Mesenchymal stem cell (in vitro differentiated cells and primary cell): ENCODE measurements at regions not wholly inside any gene's neighbourhood (a gene's known extent, or its start where the extent isn't known, plus 50 kb on each side); places are given as distances from the start of the nearest gene placed in this dataset.
"Not testable (repeated sequence)": the region's sequence is repeated elsewhere in the genome, so short reads cannot be mapped to it uniquely, and the experiment has no call there.

Source experiments
- DNase-seq: peaks from one replicate; pipeline ENCODE4 v3.0.0-alpha.2; 2013
- H2AFZ ChIP-seq: one replicate; pipeline ENCODE4 v1.6.1; 2013; ENCODE audit warnings: low read depth, mild to moderate bottlenecking, control low read depth, inconsistent platforms, low read length, moderate library complexity
- H2AK5ac ChIP-seq: 2 replicates; pipeline ENCODE4 v1.6.1; 2013; ENCODE audit warnings: low read length, moderate library complexity, mild to moderate bottlenecking, inconsistent platforms; ENCODE audit not compliant: severe bottlenecking
- H2BK120ac ChIP-seq: one replicate; pipeline ENCODE4 v1.6.1; 2013; ENCODE audit warnings: low read depth, mild to moderate bottlenecking, inconsistent platforms, low read length, moderate library complexity
- H2BK12ac ChIP-seq, 2 experiments: one replicate each; pipeline ENCODE4 v1.6.1; 2013; ENCODE audit warnings: inconsistent platforms in 2 of 2, low read length in 2 of 2, mild to moderate bottlenecking in 2 of 2, moderate library complexity in 2 of 2, control low read depth in 1 of 2
- H2BK15ac ChIP-seq: one replicate; pipeline ENCODE4 v1.6.1; 2013; ENCODE audit warnings: mild to moderate bottlenecking, low read depth, inconsistent platforms; ENCODE audit not compliant: poor library complexity, severe bottlenecking
- H2BK5ac ChIP-seq: 2 replicates; pipeline ENCODE4 v1.6.1; 2013; ENCODE audit warnings: low read depth, mild to moderate bottlenecking, low read length, control low read depth, inconsistent platforms; ENCODE audit not compliant: poor library complexity, severe bottlenecking
- H3K14ac ChIP-seq, 2 experiments: one replicate each; pipeline ENCODE4 v1.6.1; 2013; ENCODE audit warnings: inconsistent platforms in 2 of 2, low read length in 2 of 2, control low read depth in 1 of 2, mild to moderate bottlenecking in 1 of 2, moderate library complexity in 1 of 2
- H3K18ac ChIP-seq, 2 experiments: one replicate each; pipeline ENCODE4 v1.6.1; 2013; ENCODE audit warnings: inconsistent platforms in 2 of 2, low read length in 2 of 2, control low read depth in 1 of 2, low read depth in 1 of 2, mild to moderate bottlenecking in 1 of 2
- H3K23ac ChIP-seq, 2 experiments: one replicate each; pipeline ENCODE4 v1.6.1; 2013; ENCODE audit warnings: inconsistent platforms in 2 of 2, low read length in 2 of 2, mild to moderate bottlenecking in 2 of 2, moderate library complexity in 2 of 2, control low read depth in 1 of 2
- H3K27ac ChIP-seq: 2 replicates; pipeline ENCODE4 v1.5.1; 2013; ENCODE audit warnings: mild to moderate bottlenecking, moderate library complexity, low read length, control low read depth, inconsistent platforms; ENCODE audit not compliant: poor library complexity, severe bottlenecking
- H3K27me3 ChIP-seq, 2 experiments: 2 replicates each; pipeline versions ENCODE4 v1.6.1 to v1.7.0; 2013; ENCODE audit warnings: low read length in 2 of 2, mild to moderate bottlenecking in 2 of 2, moderate library complexity in 2 of 2, control low read depth in 1 of 2, inconsistent platforms in 1 of 2; ENCODE audit not compliant: control insufficient read depth in 1 of 2, insufficient read depth in 1 of 2
- H3K36me3 ChIP-seq, 2 experiments: 2 replicates each; pipeline versions ENCODE4 v1.6.1 to v1.7.0; 2013; ENCODE audit warnings: low read length in 2 of 2, control low read depth in 1 of 2, inconsistent platforms in 1 of 2, low read depth in 1 of 2, mild to moderate bottlenecking in 1 of 2; ENCODE audit not compliant: insufficient read depth in 2 of 2, control insufficient read depth in 1 of 2
- H3K4ac ChIP-seq, 2 experiments: one replicate each; pipeline ENCODE4 v1.6.1; 2013; ENCODE audit warnings: inconsistent platforms in 2 of 2, low read length in 2 of 2, mild to moderate bottlenecking in 2 of 2, moderate library complexity in 2 of 2, control low read depth in 1 of 2, low read depth in 1 of 2
- H3K4me1 ChIP-seq: 2 replicates; pipeline ENCODE4 v1.6.1; 2013; ENCODE audit warnings: low read depth, low read length, control low read depth; ENCODE audit not compliant: control insufficient read depth, insufficient read depth
- H3K4me2 ChIP-seq: 2 replicates; pipeline ENCODE4 v1.6.1; 2013; ENCODE audit warnings: low read length, mild to moderate bottlenecking, inconsistent platforms; ENCODE audit not compliant: poor library complexity, severe bottlenecking
- H3K4me3 ChIP-seq, 2 experiments: 2 replicates each; pipeline versions ENCODE4 v1.5.1 to v1.7.0; 2013; ENCODE audit warnings: low read length in 2 of 2, mild to moderate bottlenecking in 2 of 2, control low read depth in 1 of 2, low read depth in 1 of 2; ENCODE audit not compliant: insufficient read depth in 1 of 2
- H3K79me1 ChIP-seq: replicated peaks from 2 replicates; pipeline ENCODE4 v1.6.1; 2013; ENCODE audit warnings: mild to moderate bottlenecking, control low read depth, low read length, inconsistent platforms; ENCODE audit not compliant: poor library complexity, severe bottlenecking
- H3K9ac ChIP-seq: 2 replicates; pipeline ENCODE4 v1.7.0; 2013; ENCODE audit warnings: mild to moderate bottlenecking, low read length, moderate library complexity
- H3K9me3 ChIP-seq: 2 replicates; pipeline ENCODE4 v1.7.0; 2013; ENCODE audit warnings: mild to moderate bottlenecking, low read length; ENCODE audit not compliant: control insufficient read depth
- H4K8ac ChIP-seq: one replicate; pipeline ENCODE4 v1.6.1; 2013; ENCODE audit warnings: inconsistent platforms, mild to moderate bottlenecking, low read length, moderate library complexity
- H4K91ac ChIP-seq: one replicate; pipeline ENCODE4 v1.6.1; 2013; ENCODE audit warnings: mild to moderate bottlenecking, low read length, inconsistent platforms
- WGBS: methylation state at CpG from one replicate; pipeline ENCODE4 v1.1.7; 2013; ENCODE audit warnings: mixed read lengths; 5-methylcytosine and 5-hydroxymethylcytosine counted together

DNA sequence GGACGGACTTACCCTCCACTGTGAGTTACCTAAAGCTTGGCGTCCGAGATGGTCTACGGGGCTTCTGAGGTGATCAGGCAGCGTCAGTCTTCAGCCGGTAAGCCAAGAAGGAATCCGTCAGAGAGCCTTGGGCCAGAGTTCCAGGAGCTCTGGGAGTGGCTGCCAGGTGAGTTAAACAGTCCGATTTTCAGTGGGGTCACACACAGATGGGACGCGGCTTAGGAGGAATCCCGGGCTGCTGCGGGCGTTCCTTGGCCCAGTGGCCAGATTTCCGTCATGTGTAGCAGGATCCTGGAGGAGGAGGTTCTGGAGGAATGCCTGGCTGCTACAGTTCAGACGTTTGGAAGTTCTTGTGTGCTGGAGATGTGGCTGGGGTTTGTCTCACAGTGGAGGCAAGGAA, 700.7 kb upstream of the NEGR1 start:
- H4K8ac ChIP-seq, H3K14ac ChIP-seq, H3K4me2 ChIP-seq, H3K4me1 ChIP-seq, H3K4ac ChIP-seq, H3K36me3 ChIP-seq, H3K18ac ChIP-seq, H3K4me3 ChIP-seq, H2BK5ac ChIP-seq, H2AK5ac ChIP-seq, H2AFZ ChIP-seq, H2BK120ac ChIP-seq, H3K9ac ChIP-seq, H3K27me3 ChIP-seq, H3K9me3 ChIP-seq, H4K91ac ChIP-seq, H2BK15ac ChIP-seq, DNase-seq, H3K79me1 ChIP-seq, H3K27ac ChIP-seq, H3K23ac ChIP-seq, H2BK12ac ChIP-seq: not testable (repeated sequence)
- 85% methylated on average over 15 of the region's 15 CpGs for WGBS

DNA sequence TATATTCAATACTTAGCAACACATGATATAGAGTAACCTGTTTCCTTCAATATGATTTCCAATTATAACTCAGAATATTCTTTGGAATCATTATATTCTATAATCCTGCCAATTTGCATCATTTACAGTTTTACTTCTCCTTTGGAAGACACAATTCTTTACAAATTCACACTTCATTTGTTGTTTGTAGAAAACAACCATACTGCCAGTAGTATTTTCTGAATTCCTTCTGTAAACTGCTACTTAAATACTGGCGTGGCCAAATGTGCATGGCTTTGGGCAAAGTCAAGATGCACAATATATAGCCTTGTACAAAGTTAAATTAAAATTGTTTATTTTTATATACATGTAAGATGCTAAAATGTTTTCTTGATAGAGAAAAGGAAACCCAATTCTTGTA, 687.1 kb upstream of the NEGR1 start:
- no peak overlapping the region for H3K18ac ChIP-seq
- no peaks in the 10 kb centered on the region for H3K36me3 ChIP-seq
- H2AFZ ChIP-seq: no peak overlapping the region
- no CpG with 5 or more reads among the region's 1 CpG for WGBS
- H3K9ac ChIP-seq: no peak overlapping the region
- no peak overlapping the region for H2BK5ac ChIP-seq
- H3K23ac ChIP-seq: no peak overlapping the region
- no peak overlapping the region for H2BK12ac ChIP-seq
- H2AK5ac ChIP-seq: no peak overlapping the region
- DNase-seq: no peak
- H3K9me3 ChIP-seq: no peaks in the 10 kb centered on the region
- H4K8ac ChIP-seq: no peak overlapping the region
- H3K4me3 ChIP-seq: no peak overlapping the region
- H2BK120ac ChIP-seq: no peak overlapping the region
- no peak overlapping the region for H2BK15ac ChIP-seq
- no peak overlapping the region for H3K4ac ChIP-seq
- H3K27me3 ChIP-seq: no peaks in the 10 kb centered on the region
- H3K4me2 ChIP-seq: no peak overlapping the region
- no peaks in the 10 kb centered on the region for H3K4me1 ChIP-seq
- H3K79me1 ChIP-seq: no peaks in the 10 kb centered on the region
- no peak overlapping the region for H3K27ac ChIP-seq
- H3K14ac ChIP-seq: no peak overlapping the region
- no peak overlapping the region for H4K91ac ChIP-seq

DNA sequence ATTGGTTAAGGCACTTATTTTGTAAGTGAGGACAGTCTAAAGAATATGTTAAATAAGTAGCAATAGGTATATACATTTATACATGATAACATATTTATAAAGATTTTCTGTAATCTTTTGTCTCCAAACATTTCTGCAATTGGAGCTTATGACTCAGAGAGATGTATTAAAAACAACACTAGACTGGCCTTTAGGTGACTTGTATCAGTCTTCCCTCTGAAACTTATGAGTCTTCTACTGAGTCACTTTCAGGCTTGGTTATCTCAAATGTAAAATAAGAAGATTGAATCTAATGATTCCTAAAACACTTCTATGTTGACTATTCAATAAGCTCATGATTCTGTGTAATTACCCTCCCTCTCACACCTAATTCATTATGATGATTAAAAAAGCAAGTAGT, 672.6 kb upstream of the NEGR1 start:
- H3K4me1 ChIP-seq: no peaks in the 10 kb centered on the region
- H2BK12ac ChIP-seq: no peak overlapping the region
- H4K91ac ChIP-seq: no peak overlapping the region
- H3K36me3 ChIP-seq: no peaks in the 10 kb centered on the region
- H3K14ac ChIP-seq: no peak overlapping the region
- H2AK5ac ChIP-seq: no peak overlapping the region
- H3K18ac ChIP-seq: no peak overlapping the region
- H4K8ac ChIP-seq: no peak overlapping the region
- no peaks in the 10 kb centered on the region for H3K27me3 ChIP-seq
- no peak overlapping the region for H3K4ac ChIP-seq
- H2BK15ac ChIP-seq: no peak overlapping the region
- no peaks in the 10 kb centered on the region for H3K79me1 ChIP-seq
- H2AFZ ChIP-seq: no peak overlapping the region
- H3K4me2 ChIP-seq: no peak overlapping the region
- no peak overlapping the region for H3K9ac ChIP-seq
- no peak overlapping the region for H3K23ac ChIP-seq
- H2BK120ac ChIP-seq: no peak overlapping the region
- no peaks in the 10 kb centered on the region for H3K9me3 ChIP-seq
- H2BK5ac ChIP-seq: no peak overlapping the region
- H3K27ac ChIP-seq: no peak overlapping the region
- no peak for DNase-seq
- H3K4me3 ChIP-seq: no peak overlapping the region

DNA sequence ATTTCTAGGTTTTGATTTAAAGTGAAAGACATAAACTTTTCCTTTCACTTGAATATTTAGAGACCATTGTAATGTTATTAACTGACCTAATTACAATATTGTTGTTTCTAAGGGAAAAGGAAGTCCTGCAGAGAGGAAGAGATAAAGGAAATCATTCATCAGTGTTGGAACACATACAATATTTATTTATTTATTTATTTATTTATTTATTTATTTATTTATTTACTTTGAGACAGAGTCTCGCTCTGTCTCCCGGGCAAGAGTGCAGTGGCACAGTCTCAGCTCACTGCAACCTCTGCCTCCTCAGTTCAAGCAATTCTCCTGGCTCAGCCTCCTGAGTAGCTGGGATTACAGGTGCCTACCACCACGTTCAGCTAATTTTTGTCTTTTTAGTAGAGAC, 668.6 kb upstream of the NEGR1 start:
- not testable (repeated sequence) for H2AFZ ChIP-seq, H2BK5ac ChIP-seq, H3K14ac ChIP-seq, H4K8ac ChIP-seq, H3K4me1 ChIP-seq, H3K27me3 ChIP-seq, H3K23ac ChIP-seq, H3K79me1 ChIP-seq, H2AK5ac ChIP-seq, H2BK120ac ChIP-seq, H2BK12ac ChIP-seq, DNase-seq, H3K9me3 ChIP-seq, H2BK15ac ChIP-seq, H3K36me3 ChIP-seq, H3K27ac ChIP-seq, H3K9ac ChIP-seq, H3K18ac ChIP-seq, H3K4me3 ChIP-seq, H3K4ac ChIP-seq, H4K91ac ChIP-seq, H3K4me2 ChIP-seq
- 90% methylated on average over 3 of the region's 3 CpGs for WGBS
